Natural killer cell (primary cell): ENCODE measurements at regions not wholly inside any gene's neighbourhood (a gene's known extent, or its start where the extent isn't known, plus 50 kb on each side); places are given as distances from the start of the nearest gene placed in this dataset.

ENCODE experiments used
- ATAC-seq, 3 donors: fragments of 150-1000 bp in 2 of 3; fragments of 200-7000 bp in 1 of 3; cut with Tn5 transposase; 1 replicate in 1 of 3; 2 replicates in 2 of 3; pipeline ENCODE4 v1.10.0; 2021; ENCODE audit warnings: mild to moderate bottlenecking in 2 of 3, moderate library complexity in 2 of 3
- DNase-seq, 2 donors: peaks; one replicate each; pipeline versions ENCODE4 v3.0.0 to v3.0.0-alpha.2; 2013 to 2021; ENCODE audit warnings: mixed read lengths in 1 of 2
- H3K27ac ChIP-seq: one replicate; pipeline ENCODE4 v1.5.1; 2013; ENCODE audit warnings: mild to moderate bottlenecking, low read length
- H3K27me3 ChIP-seq: one replicate; pipeline ENCODE4 v1.6.1; 2013; ENCODE audit warnings: low read length; ENCODE audit not compliant: control insufficient read depth, insufficient read depth
- H3K36me3 ChIP-seq: one replicate; pipeline ENCODE4 v1.6.1; 2013; ENCODE audit warnings: low read length; ENCODE audit not compliant: control insufficient read depth, insufficient read depth
- H3K4me1 ChIP-seq: one replicate; pipeline ENCODE4 v1.6.1; 2013; ENCODE audit warnings: low read length; ENCODE audit not compliant: control insufficient read depth, insufficient read depth
- H3K4me3 ChIP-seq: one replicate; pipeline ENCODE4 v1.5.1; 2013; ENCODE audit warnings: low read length
- H3K9me3 ChIP-seq: one replicate; pipeline ENCODE4 v1.6.1; 2013; ENCODE audit warnings: low read length; ENCODE audit not compliant: control insufficient read depth, insufficient read depth
- H3K27ac Mint-ChIP-seq, 2 donors: one replicate each; pipeline ENCODE4 v1.8.0; 2022; ENCODE audit warnings: mild to moderate bottlenecking in 2 of 2, mixed read lengths in 2 of 2, moderate library complexity in 1 of 2
- H3K27me3 Mint-ChIP-seq, 2 donors: one replicate each; pipeline ENCODE4 v1.8.0; 2022; ENCODE audit warnings: low read depth in 2 of 2, mixed read lengths in 2 of 2
- H3K36me3 Mint-ChIP-seq: one replicate; pipeline ENCODE4 v1.8.0; 2022; ENCODE audit warnings: mixed read lengths
- H3K4me1 Mint-ChIP-seq, 2 donors: one replicate each; pipeline ENCODE4 v1.8.0; 2022; ENCODE audit warnings: mixed read lengths in 2 of 2
- H3K4me3 Mint-ChIP-seq: one replicate; pipeline ENCODE4 v1.8.0; 2022; ENCODE audit warnings: mild to moderate bottlenecking, moderate library complexity, mixed read lengths
- H3K9me3 Mint-ChIP-seq, 2 donors: one replicate each; pipeline ENCODE4 v1.8.0; 2022; ENCODE audit warnings: mixed read lengths in 2 of 2
- WGBS: methylation state at CpG from one replicate; pipeline ENCODE4 v1.1.7; 2013; ENCODE audit warnings: missing lambda C conversion rate; ENCODE audit not compliant: insufficient coverage; 5-methylcytosine and 5-hydroxymethylcytosine counted together
- intact Hi-C: fragments of 100-400 bp; cut with micrococcal nuclease; formaldehyde crosslinking; loops from one replicate; pipeline ENCODE4 v1.14.2; 2022
- TF ChIP-seq, protein P1 (sequence below): fragments of 200-600 bp; IDR thresholded peaks from one replicate; pipeline ENCODE4 v1.8.0; 2022; ENCODE audit warnings: antibody characterized with exemption

- Mint-ChIP-seq H3K27ac (no peak overlapping the region), H3K36me3 (no peaks in the 10 kb centered on the region), H3K9me3 (no peaks in the 10 kb centered on the region), H3K4me1 (no peaks in the 10 kb centered on the region), H3K27me3 (peaks cover 26 to 42% of the 10 kb centered on the region in 2 donors), H3K4me3 (no peak overlapping the region)
- Histone ChIP-seq H3K4me1 (no peaks in the 10 kb centered on the region), H3K27ac (no peak overlapping the region), H3K27me3 (peaks cover 6% of the 10 kb centered on the region), H3K4me3 (no peak overlapping the region), H3K36me3 (no peaks in the 10 kb centered on the region), H3K9me3 (no peaks in the 10 kb centered on the region)
- ATAC-seq: no peak
- intact Hi-C loops: no loop called here
- no peak for DNase-seq
- TF ChIP-seq, protein P1, sequence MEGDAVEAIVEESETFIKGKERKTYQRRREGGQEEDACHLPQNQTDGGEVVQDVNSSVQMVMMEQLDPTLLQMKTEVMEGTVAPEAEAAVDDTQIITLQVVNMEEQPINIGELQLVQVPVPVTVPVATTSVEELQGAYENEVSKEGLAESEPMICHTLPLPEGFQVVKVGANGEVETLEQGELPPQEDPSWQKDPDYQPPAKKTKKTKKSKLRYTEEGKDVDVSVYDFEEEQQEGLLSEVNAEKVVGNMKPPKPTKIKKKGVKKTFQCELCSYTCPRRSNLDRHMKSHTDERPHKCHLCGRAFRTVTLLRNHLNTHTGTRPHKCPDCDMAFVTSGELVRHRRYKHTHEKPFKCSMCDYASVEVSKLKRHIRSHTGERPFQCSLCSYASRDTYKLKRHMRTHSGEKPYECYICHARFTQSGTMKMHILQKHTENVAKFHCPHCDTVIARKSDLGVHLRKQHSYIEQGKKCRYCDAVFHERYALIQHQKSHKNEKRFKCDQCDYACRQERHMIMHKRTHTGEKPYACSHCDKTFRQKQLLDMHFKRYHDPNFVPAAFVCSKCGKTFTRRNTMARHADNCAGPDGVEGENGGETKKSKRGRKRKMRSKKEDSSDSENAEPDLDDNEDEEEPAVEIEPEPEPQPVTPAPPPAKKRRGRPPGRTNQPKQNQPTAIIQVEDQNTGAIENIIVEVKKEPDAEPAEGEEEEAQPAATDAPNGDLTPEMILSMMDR: no peak
These were observed 79.1 kb upstream of the FAM120A start for GRCh38 chr9:93372391-93372790.

DNA sequence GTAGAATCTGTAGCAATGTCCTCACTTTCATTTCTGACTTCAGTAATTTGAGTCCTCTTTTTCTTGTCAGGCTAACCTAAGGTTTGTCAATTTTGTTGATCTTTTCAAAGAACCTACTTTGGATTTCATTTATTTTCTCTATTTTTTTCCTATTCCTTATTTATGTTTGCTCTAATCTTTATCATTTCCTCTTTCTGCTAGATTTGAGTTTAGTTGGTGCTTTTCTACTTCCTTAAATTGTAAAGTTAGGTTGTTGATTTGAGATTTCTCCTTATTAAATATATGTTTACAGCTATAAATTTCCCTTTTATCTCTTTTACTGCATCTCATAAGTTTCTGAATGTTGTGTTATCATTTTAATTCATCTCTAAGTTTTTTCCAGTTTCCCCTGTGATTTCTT, 75.1 kb upstream of the FAM120A start:
- TF ChIP-seq, protein P1: no peak
- Mint-ChIP-seq H3K36me3 (no peaks in the 10 kb centered on the region), H3K9me3 (no peaks in the 10 kb centered on the region), H3K4me1 (no peaks in the 10 kb centered on the region), H3K4me3 (no peak overlapping the region), H3K27me3 (peaks cover 28 to 44% of the 10 kb centered on the region in 2 donors), H3K27ac (no peak overlapping the region)
- no peaks in the 10 kb centered on the region for H3K4me1 ChIP-seq
- no peak for DNase-seq
- no peak overlapping the region for H3K4me3 ChIP-seq
- H3K27ac ChIP-seq: no peak overlapping the region
- no peak for ATAC-seq
- H3K36me3 ChIP-seq: no peaks in the 10 kb centered on the region
- no peaks in the 10 kb centered on the region for H3K9me3 ChIP-seq
- intact Hi-C loops: no loop called here
- peaks cover 5% of the 10 kb centered on the region for H3K27me3 ChIP-seq

DNA sequence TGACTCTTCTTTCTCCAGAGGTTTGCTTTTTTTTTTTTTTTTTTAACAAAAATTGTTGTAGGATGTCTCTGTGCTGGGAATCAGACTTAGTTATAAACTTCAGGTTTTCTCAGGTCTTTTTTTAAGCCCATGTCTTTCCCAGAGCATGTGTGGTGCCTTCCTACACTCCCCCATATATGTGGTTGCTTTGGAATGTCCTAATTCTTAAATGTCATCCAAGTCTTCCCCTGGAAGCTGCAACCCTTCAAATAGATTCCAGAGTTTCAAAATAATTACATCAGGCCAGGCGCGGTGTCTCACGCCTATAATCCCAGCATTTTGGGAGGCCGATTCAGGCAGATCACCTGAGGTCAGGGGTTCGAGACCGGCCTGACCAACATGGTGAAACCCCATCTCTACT, 73.2 kb upstream of the FAM120A start:
- H3K27me3 ChIP-seq: peaks cover 8% of the 10 kb centered on the region
- H3K9me3 ChIP-seq: no peaks in the 10 kb centered on the region
- H3K27ac Mint-ChIP-seq: no peak overlapping the region
- no peaks in the 10 kb centered on the region for H3K9me3 Mint-ChIP-seq
- no peaks in the 10 kb centered on the region for H3K36me3 ChIP-seq
- no peaks in the 10 kb centered on the region for H3K36me3 Mint-ChIP-seq
- WGBS: 99% methylated on average over 6 of the region's 6 CpGs
- H3K27me3 Mint-ChIP-seq: peaks cover 32 to 58% of the 10 kb centered on the region in 2 donors
- H3K4me1 Mint-ChIP-seq: no peaks in the 10 kb centered on the region
- H3K4me1 ChIP-seq: no peaks in the 10 kb centered on the region
- DNase-seq: no peak
- intact Hi-C loops: no loop called here
- no peak overlapping the region for H3K4me3 Mint-ChIP-seq
- H3K4me3 ChIP-seq: no peak overlapping the region
- ATAC-seq: no peak
- no peak overlapping the region for H3K27ac ChIP-seq
- TF ChIP-seq, protein P1: no peak

DNA sequence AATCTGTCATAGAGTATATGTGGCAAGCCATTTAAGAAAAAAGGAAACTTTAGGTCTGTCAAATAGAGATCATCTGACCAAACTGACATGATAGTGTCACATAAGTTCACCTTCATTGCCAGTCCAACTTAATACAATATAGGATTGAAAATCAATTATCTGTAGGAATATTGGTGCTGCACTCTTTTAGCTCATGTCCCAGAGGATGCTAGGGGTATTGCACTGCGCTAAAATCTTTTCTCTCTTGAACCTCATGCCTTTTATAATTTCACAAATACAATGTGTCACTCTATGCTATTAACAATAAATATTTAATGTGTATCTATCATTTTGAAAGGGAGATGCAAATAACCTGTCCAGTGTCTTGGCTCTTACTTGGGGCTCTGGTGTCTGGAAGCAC, 72.4 kb upstream of the FAM120A start:
- no peaks in the 10 kb centered on the region for H3K36me3 Mint-ChIP-seq
- TF ChIP-seq, protein P1: no peak
- H3K4me1 ChIP-seq: no peaks in the 10 kb centered on the region
- peaks cover 29 to 58% of the 10 kb centered on the region in 2 donors for H3K27me3 Mint-ChIP-seq
- no peak overlapping the region for H3K4me3 ChIP-seq
- no peaks in the 10 kb centered on the region for H3K9me3 Mint-ChIP-seq
- no peak overlapping the region for H3K27ac ChIP-seq
- H3K4me3 Mint-ChIP-seq: no peak overlapping the region
- no peaks in the 10 kb centered on the region for H3K9me3 ChIP-seq
- DNase-seq: no peak
- no CpG with 5 or more reads among the region's 1 CpG for WGBS
- no peaks in the 10 kb centered on the region for H3K36me3 ChIP-seq
- no peak for ATAC-seq
- H3K4me1 Mint-ChIP-seq: no peaks in the 10 kb centered on the region
- intact Hi-C loops: no loop called here
- peaks cover 8% of the 10 kb centered on the region for H3K27me3 ChIP-seq
- no peak overlapping the region for H3K27ac Mint-ChIP-seq
